K562 (cell line): ENCODE measurements at regions not wholly inside any gene's neighbourhood (a gene's known extent, or its start where the extent isn't known, plus 50 kb on each side); places are given as distances from the start of the nearest gene placed in this dataset.

ENCODE experiments used
- ATF7 ChIP-seq: fragments of 450-650 bp; IDR thresholded peaks from 2 replicates; pipeline ENCODE4 v1.7.1; 2014; ENCODE audit warnings: mild to moderate bottlenecking, moderate library complexity
- CTCF ChIP-seq, 3 experiments: IDR thresholded peaks in 2 of 3; conservative IDR thresholded peaks in 1 of 3; 2 replicates each; pipeline ENCODE4 v1.5.1; 2011 to 2012; ENCODE audit warnings: low read length in 3 of 3, mild to moderate bottlenecking in 3 of 3, control low read depth in 2 of 3, improper control_type of control experiment in 1 of 3, inconsistent platforms in 1 of 3, low read depth in 1 of 3, mixed read lengths in 1 of 3, moderate library complexity in 1 of 3; ENCODE audit not compliant: insufficient read depth in 2 of 3
- ESRRA ChIP-seq: fragments of 450-650 bp; IDR thresholded peaks from 2 replicates; pipeline ENCODE4 v1.6.1; 2014; ENCODE audit warnings: low read depth, mild to moderate bottlenecking, moderate library complexity, borderline replicate concordance
- FUS ChIP-seq: fragments of 200-400 bp; formaldehyde crosslinking; optimal IDR thresholded peaks from 2 replicates; pipeline ENCODE3; 2017; ENCODE audit warnings: low read depth, low read length
- MAFF ChIP-seq: IDR thresholded peaks from 2 replicates; pipeline ENCODE4 v1.6.1; 2012; ENCODE audit warnings: low read length, improper control_type of control experiment
- MEF2D ChIP-seq: conservative IDR thresholded peaks from 2 replicates; pipeline ENCODE4 v1.6.1; 2016; ENCODE audit warnings: low read depth, missing genetic modification characterization, missing compliant biosample characterization
- REST ChIP-seq, 2 experiments: fragments of 450-650 bp; formaldehyde crosslinking in 1 of 2; IDR thresholded peaks; 2 replicates each; pipeline versions ENCODE4 v1.4.0 to v1.6.1; 2014 to 2020; ENCODE audit warnings: mild to moderate bottlenecking in 2 of 2, borderline replicate concordance in 1 of 2, low read depth in 1 of 2
- THRA ChIP-seq: fragments of 450-650 bp; IDR thresholded peaks from 2 replicates; pipeline ENCODE4 v1.6.1; 2017; ENCODE audit warnings: mild to moderate bottlenecking, moderate library complexity
- ZNF324 ChIP-seq: fragments of 250-450 bp; sonication (Bioruptor Pico); IDR thresholded peaks from 2 replicates; pipeline ENCODE4 v1.4.0; 2020; ENCODE audit warnings: mild to moderate bottlenecking

- TF ChIP-seq CTCF (IDR thresholded peaks at IDR 0.05 in 2 of 3, conservative IDR thresholded peaks at IDR 0.05 in 1 of 3; ENCODE audit: insufficient read depth in 2 of 3, low read depth in 1 of 3, low read length in 3 of 3) (no peak), MEF2D (tag) (no peak), MAFF (no peak), FUS (no peak), ESRRA (no peak), THRA (no peak), ATF7 (no peak), ZNF324 (CRISPR knock-in tag) (no peak), REST (IDR thresholded peaks at IDR 0.05; ENCODE audit: borderline replicate concordance) (no peak), REST (CRISPR knock-in tag; IDR thresholded peaks at IDR 0.05; ENCODE audit: low read depth) (no peak)
These were observed 108.8 kb downstream of the SYF2 start for GRCh38 chr1:25123551-25123950.
